ENCODE measurements at regions not wholly inside any gene's neighbourhood (a gene's known extent, or its start where the extent isn't known, plus 50 kb on each side); places are given as distances from the start of the nearest gene placed in this dataset.

- no peak for ATAC-seq
- H3K4me1 ChIP-seq: peaks cover 5% of the 10 kb centered on the region
Measured at GRCh38 chr6:19157486-19157885, 679.7 kb upstream of the ID4 start.

GRCh38 chr6:19158586-19158985 lies 678.6 kb upstream of the ID4 start:
- H3K4me1 ChIP-seq: peaks cover 5% of the 10 kb centered on the region
- no peak for TF ChIP-seq CTCF (IDR thresholded peaks at IDR 0.05)
- no peak overlapping the region for H3K4me3 ChIP-seq
- intact Hi-C loops (cut with DNase I): no loop called here
- no peaks in the 10 kb centered on the region for H3K36me3 ChIP-seq
- no peaks in the 10 kb centered on the region for H3K9me3 ChIP-seq
- H3K27ac ChIP-seq: no peak overlapping the region
- no peaks in the 10 kb centered on the region for H3K27me3 ChIP-seq
- DNase-seq: no peak
- no peak for ATAC-seq

More at GRCh38 chr6:19157486-19157885, 679.7 kb upstream of the ID4 start:
- no peak for DNase-seq
- H3K36me3 ChIP-seq: no peaks in the 10 kb centered on the region
- no peak overlapping the region for H3K27ac ChIP-seq
- H3K9me3 ChIP-seq: no peaks in the 10 kb centered on the region
- no peaks in the 10 kb centered on the region for H3K27me3 ChIP-seq
- intact Hi-C loops (cut with DNase I): no loop called here
- H3K4me3 ChIP-seq: no peak overlapping the region
- TF ChIP-seq CTCF (IDR thresholded peaks at IDR 0.05): no peak

- ATAC-seq (no peak), DNase-seq (no peak)
- H3K36me3 ChIP-seq: no peaks in the 10 kb centered on the region
- H3K27ac ChIP-seq: no peak overlapping the region
- H3K4me3 ChIP-seq: no peak overlapping the region
- intact Hi-C loops (cut with DNase I): no loop called here
- peaks cover 5% of the 10 kb centered on the region for H3K4me1 ChIP-seq
- H3K9me3 ChIP-seq: no peaks in the 10 kb centered on the region
- no peak for TF ChIP-seq CTCF (IDR thresholded peaks at IDR 0.05)
- H3K27me3 ChIP-seq: no peaks in the 10 kb centered on the region
Measured at GRCh38 chr6:19159089-19159488, 678.1 kb upstream of the ID4 start.

- Histone ChIP-seq H3K4me1 (peaks cover 5% of the 10 kb centered on the region), H3K27me3 (no peaks in the 10 kb centered on the region), H3K27ac (no peak overlapping the region), H3K36me3 (no peaks in the 10 kb centered on the region), H3K9me3 (no peaks in the 10 kb centered on the region), H3K4me3 (no peak overlapping the region)
- intact Hi-C loops (cut with DNase I): no loop called here
- ATAC-seq (no peak), DNase-seq (no peak)
- no peak for TF ChIP-seq CTCF (IDR thresholded peaks at IDR 0.05)
Measured at GRCh38 chr6:19159561-19159960, 677.6 kb upstream of the ID4 start.

- no peak overlapping the region for H3K4me3 ChIP-seq
- no peak overlapping the region for H3K27ac ChIP-seq
- no peak for DNase-seq
- no peak for TF ChIP-seq CTCF (IDR thresholded peaks at IDR 0.05)
- intact Hi-C loops (cut with DNase I): no loop called here
- no peaks in the 10 kb centered on the region for H3K36me3 ChIP-seq
- no peaks in the 10 kb centered on the region for H3K27me3 ChIP-seq
- no peaks in the 10 kb centered on the region for H3K9me3 ChIP-seq
- ATAC-seq: no peak
- peaks cover 5% of the 10 kb centered on the region for H3K4me1 ChIP-seq
Measured at GRCh38 chr6:19160081-19160730, 677.0 kb upstream of the ID4 start.

GRCh38 chr6:19167251-19167650 lies 669.9 kb upstream of the ID4 start:
- ATAC-seq (no peak), DNase-seq (no peak)
- H3K9me3 ChIP-seq: no peaks in the 10 kb centered on the region
- no peak for TF ChIP-seq CTCF (IDR thresholded peaks at IDR 0.05)
- H3K27ac ChIP-seq: no peak overlapping the region
- H3K4me1 ChIP-seq: no peaks in the 10 kb centered on the region
- H3K27me3 ChIP-seq: no peaks in the 10 kb centered on the region
- intact Hi-C loops (cut with DNase I): no loop called here
- H3K4me3 ChIP-seq: no peak overlapping the region
- no peaks in the 10 kb centered on the region for H3K36me3 ChIP-seq
